ENCODE measurements at regions not wholly inside any gene's neighbourhood (a gene's known extent, or its start where the extent isn't known, plus 50 kb on each side); places are given as distances from the start of the nearest gene placed in this dataset.

DNA sequence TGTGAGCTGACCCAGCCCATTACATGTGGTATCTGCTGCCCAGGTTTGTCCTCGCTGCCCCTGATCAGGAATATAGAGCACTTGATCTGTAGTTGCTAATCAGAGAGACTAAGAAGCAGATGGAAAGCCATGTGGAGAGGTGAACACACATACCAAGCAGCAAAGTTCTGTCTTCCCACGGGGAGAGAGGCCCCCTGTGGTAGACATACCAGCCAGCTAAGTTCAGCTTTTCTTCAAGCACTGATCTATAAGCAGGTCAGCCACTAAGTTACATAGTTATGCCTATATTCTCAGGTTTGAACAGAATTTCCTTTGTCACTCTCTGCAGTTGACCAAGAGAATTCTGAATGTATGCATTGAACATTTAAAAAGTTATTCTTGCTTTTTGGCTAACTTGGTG is 76.4 kb downstream of the DDX3Y start:
- TF ChIP-seq, protein P1, sequence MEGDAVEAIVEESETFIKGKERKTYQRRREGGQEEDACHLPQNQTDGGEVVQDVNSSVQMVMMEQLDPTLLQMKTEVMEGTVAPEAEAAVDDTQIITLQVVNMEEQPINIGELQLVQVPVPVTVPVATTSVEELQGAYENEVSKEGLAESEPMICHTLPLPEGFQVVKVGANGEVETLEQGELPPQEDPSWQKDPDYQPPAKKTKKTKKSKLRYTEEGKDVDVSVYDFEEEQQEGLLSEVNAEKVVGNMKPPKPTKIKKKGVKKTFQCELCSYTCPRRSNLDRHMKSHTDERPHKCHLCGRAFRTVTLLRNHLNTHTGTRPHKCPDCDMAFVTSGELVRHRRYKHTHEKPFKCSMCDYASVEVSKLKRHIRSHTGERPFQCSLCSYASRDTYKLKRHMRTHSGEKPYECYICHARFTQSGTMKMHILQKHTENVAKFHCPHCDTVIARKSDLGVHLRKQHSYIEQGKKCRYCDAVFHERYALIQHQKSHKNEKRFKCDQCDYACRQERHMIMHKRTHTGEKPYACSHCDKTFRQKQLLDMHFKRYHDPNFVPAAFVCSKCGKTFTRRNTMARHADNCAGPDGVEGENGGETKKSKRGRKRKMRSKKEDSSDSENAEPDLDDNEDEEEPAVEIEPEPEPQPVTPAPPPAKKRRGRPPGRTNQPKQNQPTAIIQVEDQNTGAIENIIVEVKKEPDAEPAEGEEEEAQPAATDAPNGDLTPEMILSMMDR (conservative IDR thresholded peaks at IDR 0.05; ENCODE audit: low read depth, low read length): no peak
- DNase-seq (ENCODE audit: low read depth): no peak
- H3K4me3 ChIP-seq (ENCODE audit: low read depth, low read length): no peak overlapping the region

- DNase-seq (ENCODE audit: low read depth): no peak
- H3K4me3 ChIP-seq (ENCODE audit: low read depth, low read length): no peak overlapping the region
- TF ChIP-seq, protein P1 (conservative IDR thresholded peaks at IDR 0.05; ENCODE audit: low read depth, low read length): no peak
Observed at GRCh38 chrY:12982249-12982829, 77.7 kb downstream of the DDX3Y start.

- TF ChIP-seq, protein P1 (conservative IDR thresholded peaks at IDR 0.05; ENCODE audit: low read depth, low read length): no peak
- H3K4me3 ChIP-seq (ENCODE audit: low read depth, low read length): no peak overlapping the region
- DNase-seq (ENCODE audit: low read depth): no peak
Observed at GRCh38 chrY:12984637-12985344, 80.1 kb downstream of the DDX3Y start.

DNA sequence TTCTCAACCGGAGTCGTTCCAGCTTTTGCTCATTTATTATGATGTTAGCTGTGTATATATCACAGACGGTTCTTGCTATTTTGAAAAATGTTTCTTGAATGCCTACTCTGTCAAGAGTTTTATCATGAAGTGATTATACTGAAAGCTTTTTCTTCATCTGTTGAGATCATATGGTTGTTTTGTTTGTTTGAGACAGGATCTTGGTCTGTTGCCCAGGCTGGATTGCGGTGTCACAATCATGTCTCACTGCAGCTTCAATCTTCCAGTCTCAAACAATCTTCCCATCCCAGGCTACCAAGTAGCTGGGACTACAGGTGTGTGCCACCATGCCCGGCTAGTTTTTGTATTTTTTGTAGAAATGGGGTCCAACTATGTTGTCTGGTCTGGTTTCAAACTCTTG is 112.8 kb downstream of the DDX3Y start:
- no peak overlapping the region for H3K4me3 ChIP-seq (ENCODE audit: low read depth, low read length)
- no peak for DNase-seq (ENCODE audit: low read depth)
- TF ChIP-seq, protein P1 (conservative IDR thresholded peaks at IDR 0.05; ENCODE audit: low read depth, low read length): no peak

DNA sequence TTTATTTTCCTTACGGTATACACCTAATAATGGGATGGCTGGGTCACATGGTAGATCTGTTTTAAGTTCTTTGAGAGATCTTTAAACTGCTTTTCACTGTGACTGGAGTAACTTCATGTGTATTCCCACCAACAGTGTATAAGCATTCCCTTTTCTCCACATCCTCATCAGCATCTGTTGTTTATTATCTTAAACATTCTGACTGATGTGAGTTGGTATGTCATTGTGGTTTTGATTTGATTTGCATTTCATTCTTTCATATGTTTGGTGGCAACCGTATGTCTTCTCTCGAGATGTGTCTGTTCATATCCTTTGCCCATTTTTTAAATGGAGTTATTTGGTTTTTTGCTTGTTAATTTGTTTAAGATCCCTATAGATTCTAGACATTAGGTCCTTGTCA is 114.8 kb downstream of the DDX3Y start:
- TF ChIP-seq, protein P1 (conservative IDR thresholded peaks at IDR 0.05; ENCODE audit: low read depth, low read length): no peak

DNA sequence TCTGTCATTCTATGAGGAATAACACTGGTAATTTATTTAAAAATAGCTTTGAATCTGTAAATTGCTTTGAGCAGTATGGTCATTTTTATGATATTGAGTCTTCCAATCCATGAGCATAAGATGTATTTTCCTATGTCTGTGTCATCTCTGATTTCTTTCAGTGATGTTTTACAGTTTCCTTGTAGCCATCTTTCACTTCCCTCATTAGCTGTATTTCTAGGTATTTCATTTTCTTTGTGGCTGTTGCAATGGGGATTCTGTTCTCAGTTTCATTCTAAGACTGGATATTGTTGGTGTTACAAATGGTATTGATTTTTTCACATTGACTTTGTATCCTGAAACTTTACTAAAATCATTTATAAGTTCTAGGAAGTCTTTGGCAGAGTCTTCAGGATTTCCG is 116.2 kb downstream of the DDX3Y start:
- no peak for DNase-seq (ENCODE audit: low read depth)
- no peak overlapping the region for H3K4me3 ChIP-seq (ENCODE audit: low read depth, low read length)
- TF ChIP-seq, protein P1 (conservative IDR thresholded peaks at IDR 0.05; ENCODE audit: low read depth, low read length): no peak

More for the DNA sequence above, 114.8 kb downstream of the DDX3Y start:
- no peak for DNase-seq (ENCODE audit: low read depth)
- H3K4me3 ChIP-seq (ENCODE audit: low read depth, low read length): no peak overlapping the region

DNA sequence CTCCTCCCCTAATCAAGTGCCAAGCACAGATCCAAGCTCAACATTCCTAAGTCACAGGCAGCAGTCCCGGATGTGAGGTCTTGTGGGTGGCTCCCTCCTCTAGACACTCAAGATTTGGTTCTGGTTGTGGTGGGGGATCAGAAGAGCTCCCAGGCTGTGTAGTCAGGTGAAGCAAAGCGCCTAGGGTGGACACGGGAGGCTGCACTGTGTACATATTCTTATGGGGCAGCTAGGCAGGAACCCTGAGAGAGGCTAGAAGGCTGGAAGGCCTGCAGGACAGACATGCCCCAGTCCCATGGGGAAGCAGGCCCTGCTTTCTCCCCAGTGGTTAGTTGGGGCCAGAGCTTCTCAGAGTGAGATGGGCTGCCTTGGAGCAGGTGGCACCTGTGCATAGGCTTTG is 118.9 kb downstream of the DDX3Y start:
- no peak overlapping the region for H3K4me3 ChIP-seq (ENCODE audit: low read depth, low read length)
- TF ChIP-seq, protein P1 (conservative IDR thresholded peaks at IDR 0.05; ENCODE audit: low read depth, low read length): no peak
- no peak for DNase-seq (ENCODE audit: low read depth)
